ENCODE measurements at regions not wholly inside any gene's neighbourhood (a gene's known extent, or its start where the extent isn't known, plus 50 kb on each side); places are given as distances from the start of the nearest gene placed in this dataset.

DNA sequence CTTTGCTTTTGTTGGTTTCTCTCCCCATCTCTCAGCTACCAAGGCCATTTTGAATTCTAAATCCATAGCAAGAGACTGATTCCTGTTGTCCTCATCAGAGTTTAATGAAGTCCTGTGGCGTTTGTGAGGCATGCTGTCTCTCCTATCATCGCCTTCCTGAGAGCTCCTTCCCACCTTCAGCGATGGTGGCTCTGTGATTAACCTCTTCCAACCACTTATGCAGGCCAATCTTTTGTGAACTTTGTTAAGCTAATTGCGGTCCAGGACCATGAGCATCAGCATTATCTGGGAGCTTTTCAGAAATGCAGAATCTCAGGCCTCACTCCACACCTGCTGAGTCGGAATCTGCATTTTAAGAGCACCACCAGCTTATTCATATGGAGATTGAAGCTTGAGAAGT lies 272.5 kb upstream of the CDYL start:
- Histone ChIP-seq H3K27ac (ENCODE audit: low read length) (peak overlapping the region; percentile 49), H3K4me3 (ENCODE audit: low read length) (peak overlapping the region; percentile 13; the same call in 1 of the 2 replicates), H3K36me3 (ENCODE audit: insufficient read depth, low read depth, low read length) (no peaks in the 10 kb centered on the region), H3K9ac (ENCODE audit: low read depth, low read length) (peak overlapping the region; percentile 43; the same call in 1 of the 2 replicates), H3K9me3 (ENCODE audit: insufficient read depth, low read depth, low read length) (no peaks in the 10 kb centered on the region), H3K4me1 (ENCODE audit: insufficient read depth, low read length) (peaks cover 16% of the 10 kb centered on the region), H3K27me3 (ENCODE audit: insufficient read depth, low read length) (no peaks in the 10 kb centered on the region)

DNA sequence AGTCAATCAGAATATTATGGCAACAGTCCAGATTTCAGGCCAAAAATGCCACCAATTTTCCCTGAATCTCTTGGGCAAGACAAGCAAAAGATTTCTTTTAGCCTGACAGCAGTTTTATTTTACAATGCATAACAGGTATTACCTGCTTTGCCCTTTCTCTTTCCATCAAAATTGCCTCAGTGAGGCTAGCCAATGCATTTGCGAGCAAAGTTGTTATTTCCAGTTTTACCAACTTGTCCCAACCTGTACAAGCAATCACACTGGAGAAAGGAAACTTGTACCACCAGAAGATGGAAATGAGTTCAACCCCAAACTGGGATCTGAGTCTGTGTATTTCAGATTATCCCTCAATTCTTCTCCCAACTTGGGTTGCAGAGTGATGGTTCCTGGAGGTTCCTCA lies 279.9 kb upstream of the CDYL start:
- H3K36me3 ChIP-seq (ENCODE audit: insufficient read depth, low read depth, low read length), result no peaks in the 10 kb centered on the region
- no peaks in the 10 kb centered on the region for H3K27me3 ChIP-seq (ENCODE audit: insufficient read depth, low read length)
- no peak overlapping the region for H3K27ac ChIP-seq (ENCODE audit: low read length)
- no peaks in the 10 kb centered on the region for H3K4me1 ChIP-seq (ENCODE audit: insufficient read depth, low read length)
- no peak overlapping the region for H3K9ac ChIP-seq (ENCODE audit: low read depth, low read length)
- no peak overlapping the region for H3K4me3 ChIP-seq (ENCODE audit: low read length)
- no peaks in the 10 kb centered on the region for H3K9me3 ChIP-seq (ENCODE audit: insufficient read depth, low read depth, low read length)

GRCh38 chr6:4491501-4492260 lies 284.5 kb upstream of the CDYL start:
- H3K4me1 ChIP-seq (ENCODE audit: insufficient read depth, low read length), result peaks cover 4% of the 10 kb centered on the region; the same call in 1 of the 2 replicates
- no peaks in the 10 kb centered on the region for H3K27me3 ChIP-seq (ENCODE audit: insufficient read depth, low read length)
- H3K36me3 ChIP-seq (ENCODE audit: insufficient read depth, low read depth, low read length), result no peaks in the 10 kb centered on the region
- H3K9me3 ChIP-seq (ENCODE audit: insufficient read depth, low read depth, low read length), result peaks cover 25% of the 10 kb centered on the region
- no peak overlapping the region for H3K9ac ChIP-seq (ENCODE audit: low read depth, low read length)
- no peak overlapping the region for H3K27ac ChIP-seq (ENCODE audit: low read length)
- no peak overlapping the region for H3K4me3 ChIP-seq (ENCODE audit: low read length)

DNA sequence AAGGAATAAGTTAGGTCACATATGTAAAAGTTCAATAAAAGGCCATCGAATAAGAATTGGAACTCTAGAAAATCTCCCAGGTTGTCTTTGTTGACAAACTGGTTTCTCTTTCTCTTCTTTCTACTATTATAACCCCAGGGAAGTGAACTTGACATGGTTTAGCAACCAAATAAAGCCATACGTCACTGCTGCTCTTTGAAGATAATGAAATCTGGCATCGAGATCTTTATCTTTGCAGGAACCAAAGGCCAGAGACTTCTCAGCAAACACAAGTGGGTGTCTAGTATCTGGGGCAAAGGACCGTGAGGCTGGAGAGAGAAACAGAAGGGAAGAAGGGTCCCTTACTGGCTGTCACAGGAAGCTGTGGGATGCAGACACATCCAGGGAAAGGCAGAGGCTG lies 286.7 kb upstream of the CDYL start:
- Histone ChIP-seq H3K36me3 (ENCODE audit: insufficient read depth, low read depth, low read length) (no peaks in the 10 kb centered on the region), H3K4me3 (ENCODE audit: low read length) (no peak overlapping the region), H3K27me3 (ENCODE audit: insufficient read depth, low read length) (no peaks in the 10 kb centered on the region), H3K9me3 (ENCODE audit: insufficient read depth, low read depth, low read length) (peaks cover 31% of the 10 kb centered on the region), H3K27ac (ENCODE audit: low read length) (no peak overlapping the region), H3K9ac (ENCODE audit: low read depth, low read length) (no peak overlapping the region), H3K4me1 (ENCODE audit: insufficient read depth, low read length) (peaks cover 9% of the 10 kb centered on the region)

DNA sequence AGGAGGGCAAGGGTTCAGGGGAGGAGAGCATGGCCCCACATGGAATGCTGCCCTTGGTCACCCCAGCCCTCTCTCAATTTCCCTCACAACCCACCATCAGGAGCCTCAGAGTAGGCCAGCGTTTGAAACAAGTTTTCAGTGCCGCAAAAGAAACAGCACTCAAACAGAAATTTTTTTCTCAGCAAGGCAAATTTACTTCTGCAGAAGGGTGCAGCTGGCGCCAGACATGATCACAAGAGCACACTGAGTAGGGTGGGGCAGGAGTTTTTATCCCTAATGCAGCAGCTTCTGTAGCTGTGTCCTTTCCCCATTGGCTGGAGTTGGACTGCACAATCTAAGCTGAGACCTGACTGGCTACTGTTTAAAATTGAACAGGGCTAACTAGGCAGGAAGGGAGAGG lies 287.8 kb upstream of the CDYL start:
- Histone ChIP-seq H3K27me3 (ENCODE audit: insufficient read depth, low read length) (no peaks in the 10 kb centered on the region), H3K9me3 (ENCODE audit: insufficient read depth, low read depth, low read length) (peaks cover 31% of the 10 kb centered on the region), H3K4me1 (ENCODE audit: insufficient read depth, low read length) (peaks cover 9% of the 10 kb centered on the region), H3K36me3 (ENCODE audit: insufficient read depth, low read depth, low read length) (no peaks in the 10 kb centered on the region), H3K27ac (ENCODE audit: low read length) (no peak overlapping the region), H3K9ac (ENCODE audit: low read depth, low read length) (no peak overlapping the region), H3K4me3 (ENCODE audit: low read length) (no peak overlapping the region)

- H3K27ac ChIP-seq (ENCODE audit: low read length), result no peak overlapping the region
- no peaks in the 10 kb centered on the region for H3K36me3 ChIP-seq (ENCODE audit: insufficient read depth, low read depth, low read length)
- no peaks in the 10 kb centered on the region for H3K27me3 ChIP-seq (ENCODE audit: insufficient read depth, low read length)
Observed at GRCh38 chr6:4487538-4487937, 288.7 kb upstream of the CDYL start.

GRCh38 chr6:4486568-4487315 lies 289.5 kb upstream of the CDYL start:
- Histone ChIP-seq H3K27ac (ENCODE audit: low read length) (no peak overlapping the region), H3K27me3 (ENCODE audit: insufficient read depth, low read length) (peaks cover 3% of the 10 kb centered on the region; the same call in 1 of the 2 replicates), H3K4me3 (ENCODE audit: low read length) (no peak overlapping the region), H3K4me1 (ENCODE audit: insufficient read depth, low read length) (peaks cover 10% of the 10 kb centered on the region), H3K9ac (ENCODE audit: low read depth, low read length) (no peak overlapping the region), H3K36me3 (ENCODE audit: insufficient read depth, low read depth, low read length) (no peaks in the 10 kb centered on the region), H3K9me3 (ENCODE audit: insufficient read depth, low read depth, low read length) (peaks cover 31% of the 10 kb centered on the region)

More at GRCh38 chr6:4487538-4487937, 288.7 kb upstream of the CDYL start:
- H3K9ac ChIP-seq (ENCODE audit: low read depth, low read length), result no peak overlapping the region
- no peak overlapping the region for H3K4me3 ChIP-seq (ENCODE audit: low read length)
- H3K9me3 ChIP-seq (ENCODE audit: insufficient read depth, low read depth, low read length), result peaks cover 31% of the 10 kb centered on the region
- H3K4me1 ChIP-seq (ENCODE audit: insufficient read depth, low read length), result peaks cover 9% of the 10 kb centered on the region

- Histone ChIP-seq H3K4me3 (ENCODE audit: low read length) (no peak overlapping the region), H3K4me1 (ENCODE audit: insufficient read depth, low read length) (peaks cover 20% of the 10 kb centered on the region), H3K36me3 (ENCODE audit: insufficient read depth, low read depth, low read length) (no peaks in the 10 kb centered on the region), H3K9ac (ENCODE audit: low read depth, low read length) (no peak overlapping the region), H3K9me3 (ENCODE audit: insufficient read depth, low read depth, low read length) (peaks cover 31% of the 10 kb centered on the region), H3K27me3 (ENCODE audit: insufficient read depth, low read length) (peaks cover 4% of the 10 kb centered on the region; the same call in 1 of the 2 replicates), H3K27ac (ENCODE audit: low read length) (no peak overlapping the region)
Observed at GRCh38 chr6:4485735-4486134, 290.5 kb upstream of the CDYL start.

- H3K9me3 ChIP-seq (ENCODE audit: insufficient read depth, low read depth, low read length), result peaks cover 7% of the 10 kb centered on the region
- H3K27ac ChIP-seq (ENCODE audit: low read length), result no peak overlapping the region
- H3K9ac ChIP-seq (ENCODE audit: low read depth, low read length), result no peak overlapping the region
- peaks cover 26% of the 10 kb centered on the region for H3K4me1 ChIP-seq (ENCODE audit: insufficient read depth, low read length)
- H3K36me3 ChIP-seq (ENCODE audit: insufficient read depth, low read depth, low read length), result no peaks in the 10 kb centered on the region
- no peak overlapping the region for H3K4me3 ChIP-seq (ENCODE audit: low read length)
- H3K27me3 ChIP-seq (ENCODE audit: insufficient read depth, low read length), result peaks cover 4% of the 10 kb centered on the region; the same call in 1 of the 2 replicates
Observed at GRCh38 chr6:4482461-4482860, 293.7 kb upstream of the CDYL start.

DNA sequence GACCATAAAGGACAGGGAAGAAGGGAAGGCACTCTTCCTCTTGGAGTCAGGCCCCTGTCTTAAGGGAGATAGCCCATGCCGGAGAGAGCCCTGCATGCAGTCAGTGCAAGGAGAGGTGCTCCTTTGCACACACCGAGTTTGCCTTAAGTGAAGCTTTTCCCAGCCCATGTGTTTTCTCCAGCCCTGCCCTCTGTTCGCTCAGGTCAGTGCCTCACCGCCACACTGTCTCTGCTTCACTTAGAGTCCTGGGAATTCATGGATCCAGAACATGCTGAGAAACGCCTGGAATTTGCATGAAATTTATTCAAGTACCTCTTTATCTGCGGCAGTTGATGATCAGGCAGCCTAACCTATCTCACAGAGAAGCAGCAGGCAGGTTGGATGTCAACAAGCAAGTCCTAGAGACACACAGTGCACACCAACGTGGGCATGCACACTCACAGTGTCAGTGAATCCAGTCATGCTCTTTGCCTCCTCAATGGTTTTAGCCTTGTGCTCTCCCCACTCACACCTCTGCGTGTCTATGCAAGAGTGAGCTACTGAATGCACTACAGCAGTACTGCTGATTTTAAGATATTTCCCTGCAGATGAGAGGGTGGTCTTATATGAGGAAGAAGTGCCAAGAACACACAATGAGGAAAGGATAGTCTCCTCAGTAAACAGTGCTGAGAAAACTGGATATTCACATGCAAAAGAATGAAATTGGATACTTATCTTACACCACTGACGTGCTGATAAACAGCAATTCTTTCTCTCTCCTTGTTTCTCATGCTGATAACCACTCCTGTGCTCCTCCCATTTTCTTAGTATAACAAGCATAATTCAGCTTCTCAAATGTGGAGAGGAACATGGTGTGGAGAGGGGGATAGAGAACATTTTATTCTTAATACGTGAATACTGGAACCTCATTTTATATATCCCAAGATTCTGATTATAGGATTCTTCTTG lies 295.1 kb upstream of the CDYL start:
- H3K27ac ChIP-seq (ENCODE audit: low read length), result no peak overlapping the region
- peak overlapping the region; percentile 36 for H3K4me3 ChIP-seq (ENCODE audit: low read length)
- peaks cover 17% of the 10 kb centered on the region for H3K4me1 ChIP-seq (ENCODE audit: insufficient read depth, low read length)
- peaks cover 4% of the 10 kb centered on the region; the same call in 1 of the 2 replicates for H3K27me3 ChIP-seq (ENCODE audit: insufficient read depth, low read length)
- H3K36me3 ChIP-seq (ENCODE audit: insufficient read depth, low read depth, low read length), result no peaks in the 10 kb centered on the region
- peaks cover 6% of the 10 kb centered on the region; the same call in 1 of the 2 replicates for H3K9me3 ChIP-seq (ENCODE audit: insufficient read depth, low read depth, low read length)
- H3K9ac ChIP-seq (ENCODE audit: low read depth, low read length), result no peak overlapping the region

- H3K9ac ChIP-seq (ENCODE audit: low read depth, low read length), result no peak overlapping the region
- no peak overlapping the region for H3K4me3 ChIP-seq (ENCODE audit: low read length)
- H3K27me3 ChIP-seq (ENCODE audit: insufficient read depth, low read length), result peaks cover 4% of the 10 kb centered on the region; the same call in 1 of the 2 replicates
- H3K36me3 ChIP-seq (ENCODE audit: insufficient read depth, low read depth, low read length), result no peaks in the 10 kb centered on the region
- no peaks in the 10 kb centered on the region for H3K9me3 ChIP-seq (ENCODE audit: insufficient read depth, low read depth, low read length)
- H3K27ac ChIP-seq (ENCODE audit: low read length), result no peak overlapping the region
- peaks cover 17% of the 10 kb centered on the region for H3K4me1 ChIP-seq (ENCODE audit: insufficient read depth, low read length)
Observed at GRCh38 chr6:4478098-4478497, 298.1 kb upstream of the CDYL start.

Measured in iPS-20b (cell line).